COLO668 (cell line): ENCODE measurements at regions not wholly inside any gene's neighbourhood (a gene's known extent, or its start where the extent isn't known, plus 50 kb on each side); places are given as distances from the start of the nearest gene placed in this dataset.
A peak's percentile ranks its signal among the peaks of the same experiment; 100 is the strongest.

Experiments
- DNase-seq: peaks from one replicate; lab custom pipeline; 2025; ENCODE audit not compliant: unreplicated experiment; lab: John Stamatoyannopoulos, UW

- DNase-seq, result no peak
Measured at GRCh38 chr2:19785867-19786266, 115.9 kb downstream of the TTC32 start.

- DNase-seq, result no peak
Measured at GRCh38 chr2:19785447-19785846, 116.3 kb downstream of the TTC32 start.

GRCh38 chr2:19784456-19784855 lies 117.3 kb downstream of the TTC32 start:
- DNase-seq, result no peak

DNA sequence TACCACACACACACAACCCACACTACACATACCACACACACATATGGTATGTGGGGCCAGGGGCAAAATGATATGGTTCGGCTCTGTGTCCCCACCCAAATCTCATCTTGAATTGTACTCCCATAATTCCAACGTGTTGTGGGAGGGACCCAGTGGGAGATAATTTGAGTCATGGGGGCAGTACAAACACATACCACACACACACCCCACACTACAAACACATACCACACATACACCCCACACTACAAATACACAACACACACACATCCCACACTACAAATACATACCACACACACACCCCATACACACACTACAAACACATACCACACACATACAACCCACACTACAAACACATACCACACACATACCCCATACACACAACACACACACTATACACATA lies 117.8 kb downstream of the TTC32 start:
- DNase-seq, result no peak

GRCh38 chr2:19776941-19777514 lies 124.8 kb downstream of the TTC32 start:
- no peak for DNase-seq

- DNase-seq, result no peak
Measured at GRCh38 chr2:19775838-19776237, 125.9 kb downstream of the TTC32 start.

DNA sequence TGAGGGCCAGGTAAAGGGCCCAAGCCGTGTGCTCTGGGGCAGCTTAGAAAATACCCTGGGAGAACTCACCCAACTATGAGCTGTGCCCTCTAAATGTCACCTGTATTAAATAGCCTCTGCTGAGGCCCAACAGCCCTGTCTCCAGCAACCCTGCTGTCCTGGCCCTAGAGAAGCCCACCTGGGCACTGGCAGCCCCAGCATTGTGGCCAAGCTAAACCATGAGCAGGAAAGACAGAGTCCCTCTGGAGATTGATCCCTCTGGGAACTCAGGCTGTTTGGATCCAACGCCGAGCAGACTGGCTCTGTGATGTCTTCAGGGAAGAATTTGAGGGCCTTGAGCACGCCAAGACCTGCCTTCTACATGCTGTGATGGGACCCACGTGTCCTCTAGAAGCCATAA lies 126.5 kb downstream of the TTC32 start:
- no peak for DNase-seq

- DNase-seq, result peak; percentile 15
Measured at GRCh38 chr2:19774805-19775176, 127.0 kb downstream of the TTC32 start.

GRCh38 chr2:19772981-19773380 lies 128.8 kb downstream of the TTC32 start:
- no peak for DNase-seq

DNA sequence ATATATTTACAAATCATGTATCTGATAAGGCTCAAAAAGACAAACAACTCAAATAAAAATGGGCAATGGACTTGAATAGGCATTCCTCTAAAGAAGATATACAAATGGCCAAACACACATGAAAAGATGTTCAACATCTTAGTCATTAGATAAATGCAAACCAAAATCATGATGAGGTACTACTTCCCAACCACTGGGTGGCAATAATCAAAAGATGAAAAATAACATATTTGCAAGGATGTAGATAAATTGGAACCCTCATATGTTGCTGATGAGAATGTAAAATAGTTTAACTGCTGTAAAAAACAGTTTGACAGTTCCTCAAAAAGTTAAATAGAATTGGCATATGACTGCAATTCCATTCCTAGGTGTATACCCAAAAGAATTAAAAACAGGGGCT lies 132.3 kb downstream of the TTC32 start:
- no peak for DNase-seq

DNA sequence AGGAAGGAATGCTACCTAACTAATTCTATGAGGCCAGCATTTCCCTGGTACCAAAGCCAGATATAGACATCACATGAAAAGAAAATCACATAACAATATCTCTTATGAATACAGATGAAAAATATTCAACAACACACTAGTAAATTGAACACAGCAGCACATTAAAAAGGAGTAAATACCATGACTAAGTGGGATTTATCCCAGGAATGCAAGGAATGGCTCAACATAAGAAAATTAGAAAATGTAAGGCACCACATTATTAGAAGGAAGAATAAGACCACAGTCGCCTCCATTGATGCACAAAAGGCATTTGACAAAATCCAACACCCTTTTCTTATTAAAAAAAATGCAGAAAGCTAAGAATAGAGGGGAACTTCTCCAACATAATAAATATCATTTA lies 133.9 kb downstream of the TTC32 start:
- DNase-seq, result no peak

DNA sequence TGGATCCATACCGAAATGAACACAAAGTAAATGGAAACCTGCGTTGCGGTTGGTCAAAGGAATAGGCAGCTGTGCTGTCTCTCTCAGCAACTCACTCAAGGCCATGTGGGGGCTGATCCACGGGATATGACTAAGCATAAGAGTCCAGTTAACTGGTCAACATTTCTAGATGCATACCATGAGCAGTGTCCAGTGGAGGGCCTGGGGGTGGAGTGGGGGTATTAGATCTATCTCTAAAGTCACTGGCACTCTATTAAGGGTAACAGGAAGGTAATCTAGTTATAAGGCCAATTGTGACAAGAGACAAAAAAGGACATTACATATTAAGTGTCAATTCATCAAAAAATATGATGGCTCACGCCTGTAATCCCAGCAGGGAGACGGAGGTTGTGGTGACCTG lies 136.8 kb downstream of the TTC32 start:
- DNase-seq, result no peak

DNA sequence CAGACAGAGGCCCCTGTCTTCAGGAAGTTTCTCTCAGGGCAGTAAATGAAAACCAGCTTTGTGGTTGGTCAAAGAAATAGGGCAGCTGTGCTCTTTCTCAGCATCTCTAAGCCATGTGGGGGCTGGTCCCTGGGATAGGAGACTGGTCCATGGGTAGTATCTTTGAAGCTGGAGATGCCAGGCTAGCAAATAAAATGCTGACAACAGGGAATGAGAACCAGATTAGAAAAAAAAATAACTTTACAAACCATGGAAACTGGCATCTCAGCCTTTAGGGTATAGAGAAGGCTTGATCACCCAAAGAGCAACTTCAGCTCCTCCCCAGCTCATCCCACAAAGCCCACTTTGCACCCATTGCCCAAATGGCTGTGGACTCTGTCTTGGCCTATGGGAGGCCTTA lies 138.1 kb downstream of the TTC32 start:
- DNase-seq, result no peak

DNA sequence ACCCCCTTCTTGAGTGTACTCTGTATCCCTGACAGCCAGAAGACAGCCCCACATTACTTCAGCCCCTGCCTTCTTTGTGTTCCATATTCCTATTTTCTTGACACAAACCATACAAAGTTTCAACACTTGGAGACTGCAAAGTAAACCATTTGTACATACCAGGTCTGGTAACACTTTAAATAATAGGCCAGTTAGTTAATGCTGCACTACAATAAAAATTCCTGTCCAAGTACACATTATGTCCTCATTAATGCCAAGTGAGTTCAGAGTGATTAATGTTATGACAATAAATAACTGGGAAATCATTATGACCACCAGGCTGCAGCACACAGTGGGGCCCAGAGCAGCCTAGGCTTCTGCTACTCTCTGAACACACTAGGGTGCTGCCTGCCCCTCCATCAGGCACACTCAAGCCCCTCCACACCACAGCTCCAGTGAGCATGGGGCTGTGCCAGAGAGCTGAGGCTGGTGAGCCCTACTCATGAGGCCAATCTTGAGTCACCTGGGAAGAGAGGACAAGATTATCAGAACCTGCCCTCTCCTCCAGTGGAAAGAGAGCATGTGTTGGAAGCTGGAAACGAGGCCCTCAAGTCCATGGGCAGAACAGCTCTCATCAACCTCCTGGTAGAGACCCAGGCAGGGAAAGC lies 138.7 kb downstream of the TTC32 start:
- DNase-seq, result no peak

DNA sequence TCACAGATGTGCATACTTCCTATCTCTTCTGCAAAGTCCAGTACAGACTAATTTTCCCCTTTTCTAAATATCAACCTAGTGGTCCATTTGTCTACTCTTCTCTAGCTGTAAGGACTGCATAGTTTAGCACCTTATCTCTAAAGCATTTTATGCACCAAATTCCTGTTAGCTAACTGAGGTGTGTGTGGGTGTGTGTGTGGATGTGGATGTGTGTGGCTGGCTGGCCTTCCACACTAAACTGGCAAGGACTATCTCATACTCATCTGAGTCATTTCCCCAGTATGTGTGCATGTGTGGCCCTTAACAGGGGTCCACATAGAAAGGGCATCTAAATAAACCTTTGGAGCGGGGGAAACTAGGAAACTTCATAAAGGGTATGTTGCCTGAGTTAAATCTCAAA lies 139.6 kb downstream of the TTC32 start:
- no peak for DNase-seq

- DNase-seq, result no peak
Measured at GRCh38 chr2:19759880-19760279, 141.9 kb downstream of the TTC32 start.

GRCh38 chr2:19758658-19759057 lies 143.1 kb downstream of the TTC32 start:
- no peak for DNase-seq

GRCh38 chr2:19757586-19757985 lies 144.2 kb downstream of the TTC32 start:
- DNase-seq, result no peak

DNA sequence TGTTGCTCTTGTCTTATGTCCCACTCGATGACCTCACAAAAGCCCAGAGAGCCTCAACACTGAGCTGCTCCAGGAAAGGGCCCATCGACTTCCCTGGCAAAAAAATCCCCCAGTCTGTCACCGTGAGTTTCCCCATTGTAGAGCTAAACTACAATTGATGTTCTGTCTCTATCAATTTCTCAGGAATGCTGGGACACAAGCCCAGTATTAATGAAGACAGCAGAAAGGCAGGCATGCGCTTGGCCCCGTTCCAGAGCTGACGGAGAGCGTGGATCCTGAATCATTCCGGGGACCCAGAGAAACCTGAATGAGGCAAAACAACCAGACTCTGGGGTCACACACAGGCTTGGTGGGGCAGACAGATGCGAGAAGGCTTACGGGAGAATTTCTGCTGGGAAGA lies 146.9 kb downstream of the TTC32 start:
- DNase-seq, result no peak

DNA sequence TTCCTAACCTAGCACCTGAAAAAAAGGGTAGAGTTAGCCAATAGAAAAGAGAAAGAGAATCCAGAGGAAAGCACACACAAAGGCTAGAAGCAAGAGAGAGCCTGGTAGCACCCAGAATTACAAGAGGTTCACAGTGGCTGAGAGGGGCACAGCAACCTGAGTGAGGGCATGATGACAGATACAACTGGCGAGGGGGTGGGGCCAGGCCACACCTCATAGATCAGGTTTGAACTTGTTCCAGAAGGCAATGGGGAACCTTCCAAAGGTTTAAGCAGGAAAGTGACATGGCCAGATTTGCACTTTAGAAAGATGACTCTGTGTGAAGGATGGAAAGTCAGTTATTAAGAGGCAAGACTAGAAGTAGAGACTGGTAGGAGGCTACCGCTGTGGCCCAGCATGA lies 148.0 kb downstream of the TTC32 start:
- DNase-seq, result no peak

DNA sequence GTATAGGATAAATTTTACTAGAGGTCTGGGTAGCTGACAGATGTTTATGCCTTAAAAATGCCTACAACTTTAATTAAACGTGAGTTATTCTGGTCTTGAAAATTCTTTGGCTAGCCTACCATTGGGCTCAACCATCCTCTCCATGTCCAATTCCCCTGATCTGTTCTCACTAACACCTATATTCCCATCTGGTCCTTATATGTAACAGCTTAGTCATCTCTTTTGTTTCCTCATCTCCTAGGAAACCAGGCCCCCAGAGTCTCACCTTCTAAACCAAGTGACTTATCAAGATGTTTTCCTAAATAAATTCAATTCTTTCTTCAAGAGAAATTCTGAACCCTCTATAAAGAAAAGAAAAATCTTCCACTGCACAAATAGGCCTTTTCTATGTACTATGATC lies 148.5 kb downstream of the TTC32 start:
- DNase-seq, result no peak

DNA sequence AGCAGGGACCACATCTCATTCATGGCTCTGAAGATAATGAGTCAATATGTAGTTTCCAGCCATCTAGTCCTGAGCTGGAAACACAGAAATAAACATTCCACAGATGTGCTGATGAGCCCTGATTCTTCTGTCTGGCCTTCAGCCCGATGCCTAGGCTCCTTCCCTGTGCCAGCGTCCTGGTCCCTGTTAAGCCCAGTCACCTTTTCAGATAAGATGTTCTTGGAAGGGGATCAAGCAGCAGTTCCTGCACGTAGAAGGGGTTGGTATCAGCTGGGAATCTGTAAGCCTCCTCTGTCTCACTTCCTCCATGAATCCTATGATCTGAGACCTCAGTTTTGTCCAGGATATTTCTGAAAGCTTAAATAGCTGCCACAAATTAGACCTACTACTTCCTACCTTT lies 149.3 kb downstream of the TTC32 start:
- no peak for DNase-seq

GRCh38 chr2:19751631-19752030 lies 150.2 kb downstream of the TTC32 start:
- no peak for DNase-seq
